T47D (cell line): ENCODE measurements at regions not wholly inside any gene's neighbourhood (a gene's known extent, or its start where the extent isn't known, plus 50 kb on each side); places are given as distances from the start of the nearest gene placed in this dataset.
A peak's percentile ranks its signal among the peaks of the same experiment; 100 is the strongest.

Experiments used
- DNase-seq, 2 experiments: peaks; one replicate each; pipeline versions ENCODE4 v3.0.0 to v3.0.0-alpha.2; 2011 to 2012; ENCODE audit warnings: low read depth in 1 of 2, low spot score in 1 of 2
- JUND ChIP-seq: IDR thresholded peaks from 2 replicates; pipeline ENCODE4 v1.6.1; 2012; ENCODE audit warnings: low read depth
- in situ Hi-C: cut with HindIII; loops from 2 replicates; pipeline ENCODE4 v1.10.0; 2016; ENCODE audit warnings: low sequenced_read_pairs, low pct_unique_long_range_greater_than_20kb

- DNase-seq: peak in 1 of 2 experiments; percentile 3
- in situ Hi-C loops: no loop called here
- TF ChIP-seq JUND: no peak
Observed at GRCh38 chr2:173589604-173590275, 235.1 kb downstream of the CDCA7 start.

- no peak for TF ChIP-seq JUND
- DNase-seq: no peak
- in situ Hi-C loops: no loop called here
Observed at GRCh38 chr2:173590276-173590861, 235.7 kb downstream of the CDCA7 start.

GRCh38 chr2:173593109-173593508 lies 238.4 kb downstream of the CDCA7 start:
- in situ Hi-C loops: no loop called here
- no peak for TF ChIP-seq JUND
- DNase-seq: no peak

- in situ Hi-C loops: no loop called here
- DNase-seq: no peak
- TF ChIP-seq JUND: no peak
Observed at GRCh38 chr2:173596244-173596643, 241.6 kb downstream of the CDCA7 start.

GRCh38 chr2:173598525-173598924 lies 243.9 kb downstream of the CDCA7 start:
- no peak for TF ChIP-seq JUND
- in situ Hi-C loops: no loop called here
- DNase-seq: no peak

GRCh38 chr2:173599821-173600359 lies 245.2 kb downstream of the CDCA7 start:
- in situ Hi-C loops: no loop called here
- no peak for DNase-seq
- TF ChIP-seq JUND: no peak

GRCh38 chr2:173602153-173602795 lies 247.6 kb downstream of the CDCA7 start:
- no peak for DNase-seq

GRCh38 chr2:173605994-173606393 lies 251.3 kb downstream of the CDCA7 start:
- in situ Hi-C loops: no loop called here
- no peak for TF ChIP-seq JUND
- DNase-seq: no peak

More at GRCh38 chr2:173602153-173602795, 247.6 kb downstream of the CDCA7 start:
- no peak for TF ChIP-seq JUND
- in situ Hi-C loops: no loop called here

GRCh38 chr2:173606619-173607248 lies 252.1 kb downstream of the CDCA7 start:
- in situ Hi-C loops: no loop called here
- no peak for TF ChIP-seq JUND
- no peak for DNase-seq

GRCh38 chr2:173607606-173608311 lies 253.1 kb downstream of the CDCA7 start:
- in situ Hi-C loops: no loop called here
- no peak for DNase-seq
- TF ChIP-seq JUND: no peak

GRCh38 chr2:173611121-173611520 lies 256.4 kb downstream of the CDCA7 start:
- TF ChIP-seq JUND: no peak
- in situ Hi-C loops: no loop called here

GRCh38 chr2:173612354-173612753 lies 257.7 kb downstream of the CDCA7 start:
- no peak for TF ChIP-seq JUND
- no peak for DNase-seq
- in situ Hi-C loops: no loop called here

More at GRCh38 chr2:173611121-173611520, 256.4 kb downstream of the CDCA7 start:
- no peak for DNase-seq
